ENCODE measurements at regions not wholly inside any gene's neighbourhood (a gene's known extent, or its start where the extent isn't known, plus 50 kb on each side); places are given as distances from the start of the nearest gene placed in this dataset.

DNA sequence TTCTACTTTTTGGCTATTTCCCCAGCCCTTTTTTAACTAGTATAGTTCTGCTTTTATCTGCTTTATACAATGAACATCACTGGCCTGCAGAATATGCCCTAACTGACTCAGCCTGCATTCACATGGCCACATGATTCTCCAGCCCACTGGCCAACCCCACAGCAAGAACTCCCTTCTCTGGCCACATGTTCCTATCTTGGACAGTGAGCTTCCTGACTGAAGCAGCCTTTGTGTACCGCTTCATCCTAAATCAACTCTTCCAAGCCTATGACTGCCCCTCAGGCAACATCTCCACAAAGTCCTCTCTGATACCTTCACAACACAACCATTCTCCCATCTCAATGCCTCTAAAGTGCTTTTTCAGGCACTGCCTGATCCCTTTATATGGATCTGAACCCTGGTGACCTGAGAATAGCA is 214.1 kb downstream of the COL4A1 start:
- TF ChIP-seq, protein P1, sequence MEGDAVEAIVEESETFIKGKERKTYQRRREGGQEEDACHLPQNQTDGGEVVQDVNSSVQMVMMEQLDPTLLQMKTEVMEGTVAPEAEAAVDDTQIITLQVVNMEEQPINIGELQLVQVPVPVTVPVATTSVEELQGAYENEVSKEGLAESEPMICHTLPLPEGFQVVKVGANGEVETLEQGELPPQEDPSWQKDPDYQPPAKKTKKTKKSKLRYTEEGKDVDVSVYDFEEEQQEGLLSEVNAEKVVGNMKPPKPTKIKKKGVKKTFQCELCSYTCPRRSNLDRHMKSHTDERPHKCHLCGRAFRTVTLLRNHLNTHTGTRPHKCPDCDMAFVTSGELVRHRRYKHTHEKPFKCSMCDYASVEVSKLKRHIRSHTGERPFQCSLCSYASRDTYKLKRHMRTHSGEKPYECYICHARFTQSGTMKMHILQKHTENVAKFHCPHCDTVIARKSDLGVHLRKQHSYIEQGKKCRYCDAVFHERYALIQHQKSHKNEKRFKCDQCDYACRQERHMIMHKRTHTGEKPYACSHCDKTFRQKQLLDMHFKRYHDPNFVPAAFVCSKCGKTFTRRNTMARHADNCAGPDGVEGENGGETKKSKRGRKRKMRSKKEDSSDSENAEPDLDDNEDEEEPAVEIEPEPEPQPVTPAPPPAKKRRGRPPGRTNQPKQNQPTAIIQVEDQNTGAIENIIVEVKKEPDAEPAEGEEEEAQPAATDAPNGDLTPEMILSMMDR (IDR thresholded peaks at IDR 0.05) = no peak
- TF ChIP-seq EZH2 (IDR thresholded peaks at IDR 0.05) = no peak
- no peak for TF ChIP-seq EZH2phosphoT487 (IDR thresholded peaks at IDR 0.05)

All from neural progenitor cell (in vitro differentiated cells).